Stimulated activated CD4-positive, alpha-beta T cell treated with anti-CD3 and anti-CD28 coated beads, TNF-alpha, amount 100 ng/mL, for 4 hours (primary cell): ENCODE measurements at regions not wholly inside any gene's neighbourhood (a gene's known extent, or its start where the extent isn't known, plus 50 kb on each side); places are given as distances from the start of the nearest gene placed in this dataset.

Experiments
- DNase-seq, 3 experiments: peaks; one replicate each; pipeline ENCODE4 v3.0.0-alpha.2; 2020; ENCODE audit warnings: low read depth in 3 of 3

DNA sequence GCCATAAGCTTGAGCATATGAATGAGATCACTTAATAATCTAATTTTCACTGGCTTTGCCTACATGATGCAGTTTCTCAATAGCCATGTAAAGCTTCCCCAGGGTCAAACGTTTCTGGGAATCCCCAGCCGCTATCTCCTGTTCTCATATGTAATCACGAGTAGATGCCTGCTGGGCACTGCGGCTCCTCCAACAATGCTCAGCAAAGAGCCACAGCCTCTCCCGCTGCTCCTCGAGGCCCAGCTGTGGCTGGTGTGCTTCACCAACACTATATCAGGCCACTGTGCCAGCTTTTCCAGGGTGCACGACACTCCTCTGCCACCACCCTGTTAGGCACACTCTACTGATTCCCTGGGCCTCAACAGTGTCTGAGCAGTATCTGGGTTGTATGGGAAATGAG is 78.3 kb upstream of the RASGEF1B start:
- no peak for DNase-seq

DNA sequence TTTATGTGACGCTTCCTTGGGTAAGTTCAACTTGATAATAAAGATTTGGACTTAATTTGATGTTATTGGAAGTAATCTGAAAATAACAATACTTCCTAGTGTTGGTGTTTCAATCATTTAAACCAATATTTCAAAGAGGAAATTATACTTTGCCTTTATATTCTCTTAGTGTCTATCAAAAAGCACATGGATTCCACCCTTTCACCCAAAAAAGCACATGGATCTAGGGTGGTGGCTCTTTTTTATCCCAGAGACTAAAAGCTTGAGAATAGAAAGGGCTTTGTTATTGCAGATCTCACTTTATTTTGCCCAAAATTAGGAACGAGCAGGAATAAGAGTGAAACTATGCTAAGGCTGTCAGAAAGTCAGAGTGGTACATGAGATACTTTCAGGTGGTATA is 75.1 kb upstream of the RASGEF1B start:
- no peak for DNase-seq

DNA sequence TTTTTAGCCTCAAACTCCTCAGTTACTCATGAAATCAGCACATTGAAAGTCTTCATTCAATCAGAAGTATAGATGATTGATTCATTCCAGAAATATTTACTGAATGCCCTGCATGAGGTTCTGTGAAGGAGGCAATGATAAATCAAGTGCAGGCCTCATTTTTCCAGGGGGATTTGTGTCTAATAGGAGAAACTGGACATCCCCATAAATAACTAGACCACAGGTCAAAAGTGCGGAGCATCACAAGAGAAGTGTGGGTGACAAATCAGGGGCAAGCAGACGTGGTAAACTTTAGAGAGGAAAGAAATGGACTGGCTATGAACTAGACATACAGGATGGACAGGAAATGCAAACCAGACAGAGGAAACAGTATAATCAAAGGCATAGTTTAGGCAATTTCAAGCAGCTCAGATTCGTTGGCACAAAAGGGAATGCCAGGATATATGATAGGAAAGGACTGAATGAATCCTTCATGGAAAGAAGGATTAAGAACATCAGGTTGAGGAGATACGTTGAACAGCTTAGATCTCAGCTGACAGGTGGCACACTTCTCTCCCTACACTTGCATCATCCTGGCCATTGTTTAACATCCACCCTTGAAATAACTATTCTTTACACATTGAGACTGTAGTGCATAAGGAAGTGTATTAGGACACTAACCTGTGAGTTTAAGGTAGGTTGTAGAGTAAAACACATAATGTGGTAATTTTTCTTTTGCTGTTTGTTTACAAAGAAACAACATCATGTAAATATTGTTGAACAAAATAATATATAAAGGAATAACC is 69.6 kb upstream of the RASGEF1B start:
- no peak for DNase-seq

DNA sequence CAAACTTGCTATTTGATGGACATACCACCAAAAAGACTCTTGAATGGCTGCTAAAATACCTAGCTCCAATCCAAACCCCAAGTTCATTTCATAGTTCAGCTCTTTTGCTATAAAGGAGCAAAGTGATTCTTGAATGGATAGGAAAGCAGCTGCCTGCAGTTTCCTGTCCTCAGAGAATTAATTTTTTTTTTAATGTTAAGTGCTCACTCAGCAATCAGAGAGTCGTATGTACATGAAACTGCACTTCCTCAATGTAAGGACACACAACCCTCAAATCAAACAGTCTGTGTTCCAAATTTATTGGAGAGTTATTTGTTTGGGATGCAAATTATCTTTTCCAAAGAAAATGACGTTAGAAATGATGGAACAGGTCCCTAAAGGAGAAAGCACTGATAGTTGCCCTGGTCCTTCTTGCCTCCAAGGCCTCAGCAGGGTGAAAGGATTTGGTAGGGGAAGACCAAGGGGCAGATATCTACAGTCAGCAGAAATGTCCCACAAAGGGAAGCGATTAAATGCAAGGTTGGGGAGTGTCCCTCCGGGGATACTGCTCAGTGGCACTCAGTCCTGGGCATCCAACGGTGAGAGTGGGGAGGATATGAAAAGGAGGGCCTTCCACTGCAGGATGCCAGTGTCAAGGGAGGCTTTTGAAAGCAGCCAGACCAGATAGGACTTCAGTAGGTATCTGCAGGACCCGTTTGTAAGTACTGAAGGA is 67.2 kb upstream of the RASGEF1B start:
- no peak for DNase-seq

DNA sequence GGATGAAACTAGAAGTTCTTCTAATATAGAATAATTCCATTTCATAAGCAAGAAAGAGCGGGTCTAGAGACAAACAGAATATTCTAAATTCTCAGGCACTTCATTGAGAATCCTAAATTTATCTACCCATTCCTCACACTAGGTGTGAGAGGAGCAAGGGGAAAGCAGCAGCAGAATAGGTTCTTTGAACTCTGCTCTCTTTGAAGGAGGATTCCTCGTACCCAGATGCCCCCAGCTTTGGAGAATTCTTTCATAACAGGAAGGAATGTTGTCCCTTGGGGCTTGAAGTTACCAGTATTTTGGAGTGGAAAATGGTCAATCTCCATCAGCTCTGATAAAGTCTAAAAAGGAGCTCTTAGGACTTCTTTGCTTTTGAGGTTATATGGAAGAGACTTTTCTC is 59.7 kb upstream of the RASGEF1B start:
- DNase-seq: no peak

DNA sequence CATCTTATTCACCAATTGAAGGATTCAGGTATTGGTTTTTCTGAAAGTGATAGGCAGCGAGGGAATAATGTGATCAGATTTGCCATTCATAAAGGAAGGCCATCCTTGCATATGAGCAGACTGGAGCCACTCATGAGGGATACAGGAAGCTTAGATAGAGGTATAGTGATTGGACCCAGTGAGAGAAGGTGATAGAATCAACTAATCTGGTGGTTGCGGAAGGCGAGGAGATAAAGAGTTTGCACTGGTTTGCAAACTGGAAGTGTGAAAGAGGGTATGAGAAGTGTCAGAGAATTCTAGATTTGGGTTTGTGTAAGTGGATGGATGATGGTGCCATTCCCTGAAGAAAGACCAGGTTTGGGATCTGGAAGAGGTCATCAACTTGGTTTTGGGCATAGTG is 57.3 kb upstream of the RASGEF1B start:
- DNase-seq: no peak

DNA sequence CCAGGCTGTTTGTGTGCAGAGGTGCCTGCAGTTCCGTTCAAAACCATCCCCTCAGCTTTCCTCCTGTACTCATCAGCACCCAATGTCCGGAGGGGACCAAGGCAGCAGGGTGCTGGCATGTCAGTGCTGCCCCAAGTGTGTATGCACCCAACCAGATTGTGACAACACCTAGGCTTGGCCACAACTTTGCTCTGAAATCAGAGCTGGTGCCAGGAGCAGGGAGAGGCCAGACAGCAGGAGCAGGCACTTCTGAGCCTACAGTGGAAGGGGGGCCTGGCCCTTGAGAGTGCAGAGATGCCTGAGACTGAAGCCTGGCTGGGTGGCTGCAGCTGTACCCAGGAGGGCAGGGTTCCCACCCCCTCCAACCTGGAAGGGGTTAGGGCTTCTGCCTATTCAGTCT is 56.5 kb upstream of the RASGEF1B start:
- DNase-seq: no peak

DNA sequence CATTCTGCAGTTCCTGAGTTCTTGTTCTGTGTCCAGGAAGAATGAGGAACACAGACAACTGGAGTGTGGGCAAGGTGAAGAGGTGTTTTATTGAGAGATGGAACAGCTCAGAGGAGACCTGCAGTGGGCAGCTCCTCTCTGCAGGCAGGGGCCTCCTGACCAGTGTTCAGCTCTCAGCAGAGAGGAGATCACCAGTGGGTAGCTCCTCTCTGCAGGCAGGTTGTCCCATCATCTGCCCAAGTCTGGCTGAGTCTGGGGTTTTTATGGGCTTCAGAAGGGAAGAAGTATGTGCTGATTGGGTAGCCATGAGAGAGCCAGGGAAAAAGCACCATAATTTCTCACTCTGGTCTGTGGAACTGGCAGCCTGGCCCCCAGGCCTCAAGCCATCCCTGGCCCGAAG is 56.0 kb upstream of the RASGEF1B start:
- no peak for DNase-seq

DNA sequence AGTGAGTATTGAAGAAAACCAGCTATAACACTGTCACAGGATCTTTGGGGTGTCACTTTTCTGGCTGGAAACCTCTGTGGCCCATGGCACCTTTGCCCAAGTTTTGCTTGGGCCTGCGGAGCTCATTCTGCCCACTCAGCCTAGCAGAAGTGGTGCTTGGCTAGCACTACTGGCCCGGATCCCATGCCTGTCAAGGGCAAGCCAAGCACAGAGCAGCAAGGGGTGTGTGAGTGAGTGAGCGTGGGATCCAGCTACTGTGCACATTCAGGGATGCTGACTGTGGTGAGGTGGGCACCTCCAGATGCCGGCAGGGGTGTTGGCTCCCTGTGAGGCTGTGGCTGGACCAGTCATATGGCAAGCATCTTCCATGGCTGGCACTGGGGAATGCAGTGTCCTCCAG is 55.4 kb upstream of the RASGEF1B start:
- no peak for DNase-seq

DNA sequence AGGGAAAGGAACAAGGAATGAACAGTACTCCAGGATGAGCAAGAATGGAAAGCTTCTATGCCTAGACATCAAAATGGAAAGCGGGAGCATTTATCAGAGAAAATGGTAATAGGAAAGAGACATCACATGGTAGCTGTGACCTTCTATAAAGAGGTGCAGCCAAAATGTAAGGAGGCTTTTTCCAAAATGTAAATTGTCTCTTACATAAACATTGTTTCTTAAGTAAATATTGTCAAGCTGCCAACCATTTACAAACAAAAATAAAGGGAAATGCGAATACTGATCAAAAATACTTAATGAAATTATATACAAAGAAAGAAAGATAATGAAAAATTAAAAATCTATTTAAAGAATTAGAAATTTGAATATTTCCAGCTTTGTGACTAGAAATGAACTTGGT is 55.0 kb upstream of the RASGEF1B start:
- no peak for DNase-seq

DNA sequence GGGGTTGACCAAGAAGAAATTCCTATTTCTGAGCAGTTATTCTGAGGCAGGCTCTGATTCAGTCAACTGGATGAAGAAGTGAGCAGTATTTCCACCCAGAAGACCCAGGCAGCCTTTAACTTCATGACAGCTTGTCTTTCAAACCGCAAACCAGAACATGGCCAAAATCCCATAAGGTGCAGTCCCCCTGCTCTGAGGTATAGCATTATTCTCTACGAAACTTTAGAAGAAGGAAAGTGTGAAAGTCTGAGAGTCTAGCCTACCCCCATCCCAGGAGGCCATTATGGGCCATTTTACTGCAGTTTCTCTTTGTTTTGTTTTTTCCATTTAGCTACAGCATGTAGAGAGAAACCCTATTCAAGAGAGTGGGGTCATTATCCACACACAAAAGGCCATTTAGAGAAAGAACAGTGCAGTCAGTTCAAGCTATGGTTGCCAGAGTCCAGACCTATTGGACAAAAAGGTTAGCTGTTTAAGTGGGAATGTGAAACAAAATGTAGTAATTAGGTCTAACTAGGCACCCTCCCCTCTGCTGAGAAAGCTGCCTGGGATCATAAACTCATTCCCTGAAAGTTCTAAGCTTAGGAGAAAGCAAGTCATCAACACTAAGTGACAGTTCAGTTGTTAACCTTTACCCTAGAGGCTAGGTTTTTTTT is 52.1 kb upstream of the RASGEF1B start:
- no peak for DNase-seq

DNA sequence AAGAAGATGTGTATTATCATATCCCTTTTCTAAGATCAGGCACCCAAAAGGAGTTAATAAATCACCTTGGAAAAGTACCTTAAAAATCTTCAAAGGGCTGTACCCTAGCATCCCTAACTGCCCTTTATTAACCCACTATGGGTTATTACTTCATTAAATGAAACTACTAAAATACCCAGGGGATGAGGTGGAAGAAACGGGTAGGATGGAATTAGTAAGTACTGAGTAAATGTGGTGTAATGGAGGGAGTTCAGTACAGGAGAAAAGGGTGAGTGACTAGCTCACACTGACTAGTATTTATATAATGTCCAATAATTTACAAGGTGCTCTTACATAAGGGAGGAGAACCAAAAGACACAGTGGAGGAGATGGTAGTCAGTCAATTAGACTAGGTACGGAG is 51.0 kb upstream of the RASGEF1B start:
- DNase-seq: no peak

DNA sequence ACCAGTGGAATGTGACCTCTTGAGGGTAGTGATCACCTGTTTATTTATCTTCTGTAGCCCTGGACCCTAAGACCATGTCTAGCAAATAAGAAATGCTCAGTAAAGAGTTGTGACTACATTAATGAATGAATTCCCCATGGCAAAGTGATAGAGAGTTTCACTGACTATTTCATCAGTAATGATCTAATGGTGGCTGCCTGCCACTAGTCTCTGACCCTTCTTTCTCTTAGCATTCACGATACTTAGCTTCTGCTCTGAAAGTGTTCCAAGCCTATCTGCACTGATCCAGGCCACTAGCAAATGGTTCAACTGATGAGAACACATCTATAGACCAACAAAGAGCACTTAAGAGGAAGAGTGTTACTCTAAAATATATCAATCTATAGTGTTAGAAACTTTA is 50.0 kb upstream of the RASGEF1B start:
- DNase-seq: no peak
